HEK293 (cell line): ENCODE measurements at regions not wholly inside any gene's neighbourhood (a gene's known extent, or its start where the extent isn't known, plus 50 kb on each side); places are given as distances from the start of the nearest gene placed in this dataset.

Source experiments
- CTCF ChIA-PET: fragments of 350-600 bp; formaldehyde crosslinking; extraction: SDS; loops from one replicate; lab custom pipeline; 2021; ENCODE audit warnings: antibody characterized with exemption; lab: Yijun Ruan, JAX
- POLR2A ChIA-PET: fragments of 300-600 bp; formaldehyde crosslinking; extraction: SDS; loops from one replicate; lab custom pipeline; 2020; ENCODE audit warnings: antibody characterized with exemption, inconsistent platforms; lab: Yijun Ruan, JAX
- H3K27ac ChIP-seq: fragments of 200-500 bp; sonication (Bioruptor generic); 2 replicates; pipeline ENCODE4 v1.5.1; 2014; ENCODE audit warnings: low read depth, low read length, control low read depth, inconsistent platforms; ENCODE audit errors: extremely low read depth
- H3K36me3 ChIP-seq, 2 experiments: fragments of 200-500 bp in 1 of 2; sonication (Bioruptor generic) in 1 of 2; 1 replicate in 1 of 2; 2 replicates in 1 of 2; pipeline ENCODE4 v1.5.1; 2014 to 2017; ENCODE audit warnings: inconsistent platforms in 2 of 2, low read length in 2 of 2; ENCODE audit not compliant: control insufficient read depth in 2 of 2, insufficient read depth in 1 of 2
- H3K4me1 ChIP-seq: fragments of 200-500 bp; sonication (Bioruptor generic); 2 replicates; pipeline ENCODE4 v1.5.1; 2014; ENCODE audit warnings: mild to moderate bottlenecking, low read length, inconsistent platforms; ENCODE audit not compliant: control insufficient read depth, insufficient read depth
- H3K4me3 ChIP-seq: 2 replicates; pipeline ENCODE4 v1.5.1; 2011; ENCODE audit warnings: low read depth, mild to moderate bottlenecking, control low read depth, low read length, moderate library complexity
- H3K9me3 ChIP-seq: fragments of 200-500 bp; sonication (Bioruptor generic); 2 replicates; pipeline ENCODE4 v1.5.1; 2014; ENCODE audit warnings: low read depth, low read length, inconsistent platforms; ENCODE audit not compliant: control insufficient read depth, insufficient read depth
- CTCF ChIP-seq: fragments of 450-650 bp; formaldehyde crosslinking; IDR thresholded peaks from 2 replicates; pipeline ENCODE4 v1.5.1; 2016; ENCODE audit warnings: missing biosample characterization, missing genetic modification characterization
- HIC1 ChIP-seq: fragments of 450-650 bp; formaldehyde crosslinking; IDR thresholded peaks from 2 replicates; pipeline ENCODE4 v1.5.1; 2016; ENCODE audit warnings: missing biosample characterization, missing genetic modification characterization
- HOXC10 ChIP-seq: sonication (generic); formaldehyde crosslinking; IDR thresholded peaks from 2 replicates; pipeline ENCODE4 v1.8.1; 2023; ENCODE audit warnings: mild to moderate bottlenecking, missing genetic modification reagents
- IKZF3 ChIP-seq: fragments of 450-650 bp; IDR thresholded peaks from 2 replicates; pipeline ENCODE4 v1.5.0; 2018; ENCODE audit warnings: missing biosample characterization, mild to moderate bottlenecking, missing genetic modification characterization, moderate library complexity
- KLF16 ChIP-seq: fragments of 450-650 bp; formaldehyde crosslinking; IDR thresholded peaks from 2 replicates; pipeline ENCODE4 v1.5.1; 2017; ENCODE audit warnings: missing biosample characterization, missing genetic modification characterization
- MYNN ChIP-seq: fragments of 450-650 bp; formaldehyde crosslinking; IDR thresholded peaks from 2 replicates; pipeline ENCODE4 v1.5.1; 2016; ENCODE audit warnings: missing biosample characterization, missing genetic modification characterization, borderline replicate concordance
- OVOL3 ChIP-seq: fragments of 450-650 bp; formaldehyde crosslinking; IDR thresholded peaks from 2 replicates; pipeline ENCODE4 v1.5.1; 2016; ENCODE audit warnings: missing biosample characterization, missing genetic modification characterization
- PRDM10 ChIP-seq: fragments of 450-650 bp; formaldehyde crosslinking; IDR thresholded peaks from 2 replicates; pipeline ENCODE4 v1.5.1; 2016; ENCODE audit warnings: missing biosample characterization, missing genetic modification characterization
- PRDM4 ChIP-seq: fragments of 450-650 bp; formaldehyde crosslinking; IDR thresholded peaks from 2 replicates; pipeline ENCODE4 v1.5.1; 2017; ENCODE audit warnings: missing biosample characterization, missing genetic modification characterization
- SP3 ChIP-seq: fragments of 450-650 bp; formaldehyde crosslinking; IDR thresholded peaks from 2 replicates; pipeline ENCODE4 v1.5.1; 2016; ENCODE audit warnings: missing biosample characterization, missing genetic modification characterization
- ZBTB17 ChIP-seq: fragments of 450-650 bp; formaldehyde crosslinking; IDR thresholded peaks from 2 replicates; pipeline ENCODE4 v1.5.1; 2016; ENCODE audit warnings: missing biosample characterization, missing genetic modification characterization
- ZBTB49 ChIP-seq: fragments of 450-650 bp; formaldehyde crosslinking; IDR thresholded peaks from 2 replicates; pipeline ENCODE4 v1.5.1; 2016; ENCODE audit warnings: missing biosample characterization, missing genetic modification characterization, low read depth
- ZNF114 ChIP-seq: fragments of 450-650 bp; formaldehyde crosslinking; IDR thresholded peaks from 2 replicates; pipeline ENCODE4 v1.5.0; 2017; ENCODE audit warnings: missing biosample characterization, missing genetic modification characterization
- ZNF223 ChIP-seq: fragments of 450-650 bp; formaldehyde crosslinking; IDR thresholded peaks from 2 replicates; pipeline ENCODE4 v1.5.1; 2016; ENCODE audit warnings: missing biosample characterization, missing genetic modification characterization
- ZNF354C ChIP-seq: fragments of 450-650 bp; formaldehyde crosslinking; IDR thresholded peaks from 2 replicates; pipeline ENCODE4 v1.5.1; 2016; ENCODE audit warnings: missing biosample characterization, missing genetic modification characterization, low read depth, borderline replicate concordance
- ZNF423 ChIP-seq: fragments of 450-650 bp; formaldehyde crosslinking; IDR thresholded peaks from 2 replicates; pipeline ENCODE4 v1.5.1; 2016; ENCODE audit warnings: missing biosample characterization, missing genetic modification characterization
- ZNF488 ChIP-seq: fragments of 450-650 bp; formaldehyde crosslinking; IDR thresholded peaks from 2 replicates; pipeline ENCODE4 v1.5.1; 2016; ENCODE audit warnings: missing biosample characterization, missing genetic modification characterization
- ZNF561 ChIP-seq: fragments of 450-650 bp; IDR thresholded peaks from 2 replicates; pipeline ENCODE4 v1.5.1; 2018; ENCODE audit warnings: missing biosample characterization, missing genetic modification characterization, borderline replicate concordance
- ZNF626 ChIP-seq: fragments of 450-650 bp; sonication (Bioruptor Pico); formaldehyde crosslinking; IDR thresholded peaks from 2 replicates; pipeline ENCODE4 v1.5.1; 2018; ENCODE audit warnings: missing biosample characterization, missing genetic modification characterization, inconsistent platforms
- ZNF76 ChIP-seq: fragments of 450-650 bp; formaldehyde crosslinking; IDR thresholded peaks from 2 replicates; pipeline ENCODE4; 2016; ENCODE audit warnings: low read depth, missing biosample characterization, missing genetic modification characterization, borderline replicate concordance
- ZSCAN23 ChIP-seq: fragments of 450-650 bp; formaldehyde crosslinking; IDR thresholded peaks from 2 replicates; pipeline ENCODE4 v1.5.1; 2016; ENCODE audit warnings: missing biosample characterization, missing genetic modification characterization

- TF ChIP-seq ZSCAN23 (tag by site-specific recombination) (no peak), ZBTB49 (tag by site-specific recombination) (no peak)
Measured at GRCh38 chr7:13540429-13540828, 449.0 kb downstream of the ETV1 start (continued).

- ChIA-PET POLR2A (no interaction called here), CTCF (interaction anchor here (1.0 kb wide), 1 partner anchor 17 kb away, joined by 4 read pairs; no protein-coding TSS in a partner anchor)
- Histone ChIP-seq H3K36me3 (no peaks in the 10 kb centered on the region), H3K4me3 (no peak overlapping the region), H3K4me1 (no peaks in the 10 kb centered on the region), H3K9me3 (no peaks in the 10 kb centered on the region), H3K27ac (no peak overlapping the region)
- no peak for TF ChIP-seq PRDM10 (tag by site-specific recombination)
- TF ChIP-seq ZNF626 (tag by site-specific recombination): no peak
- TF ChIP-seq ZBTB17 (tag by site-specific recombination): no peak
- TF ChIP-seq ZNF223: no peak
- TF ChIP-seq PRDM4 (tag by site-specific recombination): no peak
- no peak for TF ChIP-seq ZNF423 (tag by site-specific recombination)
- TF ChIP-seq KLF16 (tag by site-specific recombination): no peak
- TF ChIP-seq HOXC10: no peak
- no peak for TF ChIP-seq MYNN
- no peak for TF ChIP-seq ZNF561 (tag by site-specific recombination)
- no peak for TF ChIP-seq IKZF3 (tag by site-specific recombination)
- TF ChIP-seq SP3 (tag by site-specific recombination): no peak
- TF ChIP-seq CTCF (tag by site-specific recombination): no peak
- TF ChIP-seq ZNF114: no peak
- TF ChIP-seq ZNF76 (tag by site-specific recombination): no peak
- no peak for TF ChIP-seq ZNF354C
- TF ChIP-seq ZNF488: no peak
- no peak for TF ChIP-seq HIC1 (tag by site-specific recombination)
- TF ChIP-seq OVOL3 (tag by site-specific recombination): no peak
Measured at GRCh38 chr7:13541326-13541725, 448.1 kb downstream of the ETV1 start.
